ENCODE measurements at regions not wholly inside any gene's neighbourhood (a gene's known extent, or its start where the extent isn't known, plus 50 kb on each side); places are given as distances from the start of the nearest gene placed in this dataset.

- Histone ChIP-seq H3K36me3 (ENCODE audit: low read length) (no peaks in the 10 kb centered on the region), H3K4me3 (ENCODE audit: insufficient read depth, low read length, poor library complexity, severe bottlenecking) (no peak overlapping the region), H3K79me2 (ENCODE audit: insufficient read depth, low read length) (no peaks in the 10 kb centered on the region), H3K27me3 (ENCODE audit: low read length) (no peaks in the 10 kb centered on the region), H4K20me1 (ENCODE audit: low read depth, low read length) (no peaks in the 10 kb centered on the region), H3K4me2 (ENCODE audit: low read depth, low read length, poor library complexity, severe bottlenecking) (no peak overlapping the region), H3F3A (ENCODE audit: insufficient read depth) (no peaks in the 10 kb centered on the region), H3K27ac (ENCODE audit: low read depth, low read length) (no peak overlapping the region), H3K9me2 (replicated peaks; ENCODE audit: insufficient read depth, low read length) (no peaks in the 10 kb centered on the region), H2AFZ (ENCODE audit: low read depth, low read length, severe bottlenecking) (no peak overlapping the region), H3K9me3 (ENCODE audit: insufficient read depth, low read length) (no peaks in the 10 kb centered on the region), H3K9ac (ENCODE audit: low read length) (no peak overlapping the region)
- TF ChIP-seq CTCF (IDR thresholded peaks at IDR 0.05; ENCODE audit: insufficient read depth, low read length, poor library complexity, severe bottlenecking), result no peak
- TF ChIP-seq EZH2phosphoT487 (conservative IDR thresholded peaks at IDR 0.05; ENCODE audit: low read length), result no peak
Measured at GRCh38 chr9:135422341-135422944, 57.1 kb upstream of the PPP1R26 start.

- Histone ChIP-seq H3K4me2 (ENCODE audit: low read depth, low read length, poor library complexity, severe bottlenecking) (no peak overlapping the region), H3K27me3 (ENCODE audit: low read length) (no peaks in the 10 kb centered on the region), H3K9me2 (replicated peaks; ENCODE audit: insufficient read depth, low read length) (no peaks in the 10 kb centered on the region), H3K9me3 (ENCODE audit: insufficient read depth, low read length) (no peaks in the 10 kb centered on the region), H3F3A (ENCODE audit: insufficient read depth) (no peaks in the 10 kb centered on the region), H3K4me3 (ENCODE audit: insufficient read depth, low read length, poor library complexity, severe bottlenecking) (no peak overlapping the region), H2AFZ (ENCODE audit: low read depth, low read length, severe bottlenecking) (no peak overlapping the region), H3K9ac (ENCODE audit: low read length) (no peak overlapping the region), H3K79me2 (ENCODE audit: insufficient read depth, low read length) (no peaks in the 10 kb centered on the region), H4K20me1 (ENCODE audit: low read depth, low read length) (no peaks in the 10 kb centered on the region), H3K36me3 (ENCODE audit: low read length) (no peaks in the 10 kb centered on the region), H3K27ac (ENCODE audit: low read depth, low read length) (no peak overlapping the region)
- TF ChIP-seq CTCF (IDR thresholded peaks at IDR 0.05; ENCODE audit: insufficient read depth, low read length, poor library complexity, severe bottlenecking) (no peak), EZH2phosphoT487 (conservative IDR thresholded peaks at IDR 0.05; ENCODE audit: low read length) (no peak)
Measured at GRCh38 chr9:135423725-135424124, 55.9 kb upstream of the PPP1R26 start.
